HG03520 (cell line): ENCODE measurements at regions not wholly inside any gene's neighbourhood (a gene's known extent, or its start where the extent isn't known, plus 50 kb on each side); places are given as distances from the start of the nearest gene placed in this dataset.

Experiments used
- ATAC-seq: cut with Tn5 transposase; IDR thresholded peaks from one replicate; pipeline ENCODE4 v1.9.1; 2021; ENCODE audit warnings: mild to moderate bottlenecking, moderate library complexity; ENCODE audit not compliant: unreplicated experiment

GRCh38 chr3:181764544-181764943, 52.8 kb downstream of the SOX2 start:
- no peak for ATAC-seq

- ATAC-seq: no peak
These were observed 58.6 kb downstream of the SOX2 start for GRCh38 chr3:181770296-181770695.

GRCh38 chr3:181771120-181771519, 59.4 kb downstream of the SOX2 start:
- ATAC-seq: no peak

- ATAC-seq: no peak
These were observed 60.4 kb downstream of the SOX2 start for GRCh38 chr3:181772166-181772565.

- ATAC-seq: no peak
These were observed 62.2 kb downstream of the SOX2 start for GRCh38 chr3:181773921-181774320.

- ATAC-seq: no peak
These were observed 70.7 kb downstream of the SOX2 start for GRCh38 chr3:181782306-181782954.

- no peak for ATAC-seq
These were observed 78.8 kb downstream of the SOX2 start for GRCh38 chr3:181790561-181790960.

GRCh38 chr3:181791056-181791955, 79.6 kb downstream of the SOX2 start:
- ATAC-seq: no peak

GRCh38 chr3:181793006-181793405, 81.3 kb downstream of the SOX2 start:
- no peak for ATAC-seq

GRCh38 chr3:181794011-181794790, 82.5 kb downstream of the SOX2 start:
- no peak for ATAC-seq

GRCh38 chr3:181796641-181797040, 84.9 kb downstream of the SOX2 start:
- ATAC-seq: no peak

GRCh38 chr3:181797431-181797830, 85.7 kb downstream of the SOX2 start:
- ATAC-seq: no peak

GRCh38 chr3:181805703-181806102, 94.0 kb downstream of the SOX2 start:
- ATAC-seq: no peak

GRCh38 chr3:181808053-181808452, 96.3 kb downstream of the SOX2 start:
- ATAC-seq: no peak

- no peak for ATAC-seq
These were observed 112.0 kb downstream of the SOX2 start for GRCh38 chr3:181823716-181824115.

- ATAC-seq: no peak
These were observed 113.2 kb downstream of the SOX2 start for GRCh38 chr3:181824961-181825360.

- peak; percentile 15 for ATAC-seq
These were observed 127.6 kb downstream of the SOX2 start for GRCh38 chr3:181839039-181839915.

- ATAC-seq: peak; percentile 79
These were observed 128.2 kb downstream of the SOX2 start for GRCh38 chr3:181839916-181840297.

GRCh38 chr3:181844211-181844610, 132.5 kb downstream of the SOX2 start:
- ATAC-seq: no peak

- ATAC-seq: no peak
These were observed 135.6 kb downstream of the SOX2 start for GRCh38 chr3:181847276-181847675.

GRCh38 chr3:181851063-181851462, 139.3 kb downstream of the SOX2 start:
- no peak for ATAC-seq
